ENCODE measurements at regions not wholly inside any gene's neighbourhood (a gene's known extent, or its start where the extent isn't known, plus 50 kb on each side); places are given as distances from the start of the nearest gene placed in this dataset.
"Not testable (repeated sequence)": the region's sequence is repeated elsewhere in the genome, so short reads cannot be mapped to it uniquely, and the experiment has no call there.

GRCh38 chr16:7229433-7230218 is 103.0 kb upstream of the RBFOX1 start:
- not testable (repeated sequence) for TF ChIP-seq POLR2A, CTCF (IDR thresholded peaks at IDR 0.05)

All from heart left ventricle (tissue), 13 donors.